ENCODE measurements at regions not wholly inside any gene's neighbourhood (a gene's known extent, or its start where the extent isn't known, plus 50 kb on each side); places are given as distances from the start of the nearest gene placed in this dataset.

DNA sequence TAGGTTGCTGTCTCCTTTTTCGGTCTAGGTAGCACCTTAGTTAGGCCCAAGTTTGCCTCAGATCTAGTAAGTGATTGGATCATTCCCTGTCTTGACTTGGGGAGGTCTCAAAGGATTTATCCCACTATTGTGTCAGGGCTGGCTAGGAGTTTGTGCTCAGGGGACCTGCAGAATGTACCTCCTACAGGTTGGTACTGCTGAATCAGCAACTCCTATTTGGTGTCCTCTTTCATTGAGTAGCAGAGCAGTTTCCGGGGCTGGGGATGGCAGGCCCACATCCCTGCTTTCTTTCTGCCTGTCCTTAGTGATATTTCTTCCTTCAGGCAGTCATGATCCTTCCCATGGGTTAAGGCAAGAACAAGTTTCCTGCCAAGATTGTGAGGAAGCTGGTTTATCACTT, 192.9 kb upstream of the CCNH start:
- Mint-ChIP-seq H3K4me1 (peaks cover 8% of the 10 kb centered on the region; the same call in 2 of the 3 replicates), H3K27me3 (ENCODE audit: insufficient read depth, low read depth, poor library complexity) (peaks cover under 1% of the 10 kb centered on the region), H3K4me3 (no peak overlapping the region), H3K36me3 (ENCODE audit: low read depth) (no peaks in the 10 kb centered on the region), H3K9me3 (no peaks in the 10 kb centered on the region; the same call in 2 of the 3 replicates), H3K27ac (no peak overlapping the region; the same call in 1 of the 2 replicates)
- ATAC-seq = peak; percentile 63
- Histone ChIP-seq H3F3A (replicated peaks; ENCODE audit: low read depth) (no peaks in the 10 kb centered on the region), H4K20me1 (replicated peaks; ENCODE audit: insufficient read depth) (no peaks in the 10 kb centered on the region), H3K36me3 (ENCODE audit: insufficient read depth) (no peaks in the 10 kb centered on the region), H3K9me2 (ENCODE audit: insufficient read depth) (peaks cover 5% of the 10 kb centered on the region; the same call in 1 of the 2 replicates), H3K27me3 (ENCODE audit: insufficient read depth) (no peaks in the 10 kb centered on the region), H2AFZ (peak overlapping the region; percentile 23; the same call in 1 of the 2 replicates), H3K79me2 (replicated peaks; ENCODE audit: insufficient read depth) (no peaks in the 10 kb centered on the region), H3K4me3 (no peak overlapping the region), H3K27ac (ENCODE audit: low read depth) (no peak overlapping the region), H3K4me1 (ENCODE audit: insufficient read depth) (0 out of 2 replicates have a peak, but pooled peaks cover 5% of the 10 kb centered on the region), H3K4me2 (no peak overlapping the region)
- no peak for TF ChIP-seq REST (IDR thresholded peaks at IDR 0.05; ENCODE audit: unreplicated experiment)
- TF ChIP-seq CREB1 (CRISPR knock-in tag; IDR thresholded peaks at IDR 0.05; ENCODE audit: low read depth) = no peak
- TF ChIP-seq ETS1 (IDR thresholded peaks at IDR 0.05) = no peak
- no peak for TF ChIP-seq ZNF462 (CRISPR knock-in tag; IDR thresholded peaks at IDR 0.05)
- no peak for TF ChIP-seq EZH2 (IDR thresholded peaks at IDR 0.05; ENCODE audit: low read depth, unreplicated experiment)
- TF ChIP-seq STAT1 (IDR thresholded peaks at IDR 0.05; ENCODE audit: unreplicated experiment) = no peak
- no peak for TF ChIP-seq JUNB (IDR thresholded peaks at IDR 0.05; ENCODE audit: unreplicated experiment)
- no peak for TF ChIP-seq ZNF114 (CRISPR knock-in tag; IDR thresholded peaks at IDR 0.05)
- TF ChIP-seq POLR2AphosphoS5 (IDR thresholded peaks at IDR 0.05; ENCODE audit: low read depth) = no peak
- no peak for TF ChIP-seq EZH2phosphoT487 (IDR thresholded peaks at IDR 0.05; ENCODE audit: unreplicated experiment)
- TF ChIP-seq NANOG (IDR thresholded peaks at IDR 0.05; ENCODE audit: borderline replicate concordance) = no peak
- no peak for TF ChIP-seq ZNF331 (CRISPR knock-in tag; IDR thresholded peaks at IDR 0.05; ENCODE audit: low read depth)
- TF ChIP-seq CTCF (conservative IDR thresholded peaks at IDR 0.05; ENCODE audit: low read depth in 2 of 2) = no peak
- DNase-seq (ENCODE audit: low spot score) = peak; percentile 13

Measured in GM23338 (cell line).